HL-60 (cell line): ENCODE measurements at regions not wholly inside any gene's neighbourhood (a gene's known extent, or its start where the extent isn't known, plus 50 kb on each side); places are given as distances from the start of the nearest gene placed in this dataset.

Experiments
- DNase-seq, 2 experiments: peaks; one replicate each; pipeline ENCODE4 v3.0.0-alpha.2; 2010 to 2020; ENCODE audit warnings: low read depth in 1 of 2, low spot score in 1 of 2
- H3K27ac ChIP-seq: fragments of 250-450 bp; sonication (Bioruptor Pico); replicated peaks from 2 replicates; pipeline ENCODE4 v1.5.1; 2020; ENCODE audit warnings: mild to moderate bottlenecking, moderate library complexity
- H3K27me3 ChIP-seq: fragments of 250-450 bp; sonication (Bioruptor Pico); 2 replicates; pipeline ENCODE4 v1.5.1; 2021; ENCODE audit warnings: mild to moderate bottlenecking, moderate library complexity; ENCODE audit not compliant: insufficient read depth, poor library complexity, severe bottlenecking
- H3K4me3 ChIP-seq: replicated peaks from 2 replicates; pipeline ENCODE4 v1.5.1; 2011; ENCODE audit warnings: mild to moderate bottlenecking, control low read depth, low read length; ENCODE audit not compliant: insufficient read depth
- CTCF ChIP-seq: IDR thresholded peaks from one replicate; pipeline ENCODE4 v1.5.1; 2011; ENCODE audit warnings: low read length, control low read depth, inconsistent platforms; ENCODE audit not compliant: insufficient read depth
- GABPA ChIP-seq: IDR thresholded peaks from 2 replicates; pipeline ENCODE4 v1.6.1; 2012; ENCODE audit warnings: low read depth
- POLR2AphosphoS5 ChIP-seq: IDR thresholded peaks from 2 replicates; pipeline ENCODE4 v1.6.1; 2012; ENCODE audit warnings: low read depth
- REST ChIP-seq: IDR thresholded peaks from 2 replicates; pipeline ENCODE4 v1.6.1; 2012; ENCODE audit warnings: low read depth; ENCODE audit not compliant: insufficient replicate concordance
- SPI1 ChIP-seq: IDR thresholded peaks from 2 replicates; pipeline ENCODE4 v1.6.1; 2012; ENCODE audit warnings: low read depth, mild to moderate bottlenecking, borderline replicate concordance

- no peaks in the 10 kb centered on the region for H3K27me3 ChIP-seq
- no peak for DNase-seq
- TF ChIP-seq POLR2AphosphoS5 (no peak), CTCF (no peak), GABPA (no peak), SPI1 (no peak), REST (no peak)
- no peak overlapping the region for H3K4me3 ChIP-seq
- no peak overlapping the region for H3K27ac ChIP-seq
Observed at GRCh38 chr14:66206554-66206953, 279.6 kb upstream of the CCDC196 start.

DNA sequence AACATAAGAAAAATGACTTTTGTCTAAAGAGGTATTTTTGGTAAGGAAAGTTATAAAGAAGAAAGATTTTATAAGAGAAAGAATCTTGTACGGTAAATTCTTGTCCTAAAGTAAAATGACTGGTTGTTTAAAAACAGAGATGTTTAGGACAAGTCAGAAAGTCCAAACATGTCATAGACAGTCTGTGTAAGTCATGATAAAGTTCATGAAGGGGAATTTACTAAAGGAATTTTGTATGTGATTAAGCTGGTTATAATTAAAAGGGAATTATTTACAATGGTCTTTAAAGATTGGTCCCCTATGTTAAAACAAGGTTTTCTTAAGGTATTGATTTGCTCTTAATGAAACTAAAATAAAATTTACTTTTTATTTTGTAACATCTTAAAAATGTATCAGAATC is 269.4 kb upstream of the CCDC196 start:
- TF ChIP-seq CTCF (no peak), REST (no peak), GABPA (no peak), SPI1 (no peak), POLR2AphosphoS5 (no peak)
- H3K27me3 ChIP-seq = no peaks in the 10 kb centered on the region
- no peak overlapping the region for H3K27ac ChIP-seq
- H3K4me3 ChIP-seq = no peak overlapping the region
- no peak for DNase-seq

GRCh38 chr14:66219886-66220285 is 266.3 kb upstream of the CCDC196 start:
- no peak overlapping the region for H3K4me3 ChIP-seq
- no peak overlapping the region for H3K27ac ChIP-seq
- no peak for DNase-seq
- TF ChIP-seq REST (no peak), POLR2AphosphoS5 (no peak), SPI1 (no peak), GABPA (no peak), CTCF (no peak)
- no peaks in the 10 kb centered on the region for H3K27me3 ChIP-seq
